OCI-LY3 (cell line): ENCODE measurements at regions not wholly inside any gene's neighbourhood (a gene's known extent, or its start where the extent isn't known, plus 50 kb on each side); places are given as distances from the start of the nearest gene placed in this dataset.

Source experiments
- CTCF ChIP-seq: fragments of 200-600, 300-600 bp; sonication (generic); IDR thresholded peaks from 2 replicates; pipeline ENCODE4 v1.5.1; 2014; ENCODE audit warnings: antibody characterized with exemption, low read length, low read depth
- EZH2phosphoT487 ChIP-seq: fragments of 200-600 bp; shearing (Covaris generic); IDR thresholded peaks from 2 replicates; pipeline ENCODE4 v1.6.1; 2018; ENCODE audit warnings: antibody characterized with exemption, mixed run types, low read depth

DNA sequence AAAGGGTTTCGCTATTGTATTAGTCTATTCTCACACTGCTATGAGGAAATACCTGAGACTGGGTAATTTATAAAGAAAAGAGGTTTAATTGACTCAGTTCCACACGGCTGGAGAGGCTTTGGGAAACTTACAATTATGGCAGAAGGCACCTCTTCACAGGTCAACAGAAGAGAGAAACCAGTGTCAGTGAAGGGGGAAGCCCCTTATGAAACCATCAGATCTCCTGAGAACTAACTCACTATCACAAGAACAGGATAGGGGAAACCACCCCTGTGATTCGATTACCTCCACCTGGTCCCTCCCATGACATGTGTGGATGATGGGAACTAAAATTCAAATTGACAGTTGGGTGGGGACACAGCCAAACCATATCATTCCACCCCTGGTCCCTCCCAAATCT is 589.5 kb downstream of the CENPC start:
- TF ChIP-seq CTCF = no peak
- TF ChIP-seq EZH2phosphoT487 = no peak
